K562 (cell line): ENCODE measurements at regions not wholly inside any gene's neighbourhood (a gene's known extent, or its start where the extent isn't known, plus 50 kb on each side); places are given as distances from the start of the nearest gene placed in this dataset.

Experiments
- ETV6 ChIP-seq, 3 experiments: fragments of 150-350 bp in 1 of 3; sonication (generic) in 1 of 3; formaldehyde crosslinking in 1 of 3; IDR thresholded peaks; 2 replicates each; pipeline versions ENCODE4 v1.6.1 to v1.8.0; 2014 to 2022; ENCODE audit warnings: borderline replicate concordance in 2 of 3, low read depth in 2 of 3, antibody characterized with exemption in 1 of 3, low read length in 1 of 3, mild to moderate bottlenecking in 1 of 3, missing genetic modification reagents in 1 of 3
- KLF13 ChIP-seq: fragments of 450-650 bp; IDR thresholded peaks from 2 replicates; pipeline ENCODE4 v1.6.1; 2016; ENCODE audit warnings: missing genetic modification characterization, low read depth, mild to moderate bottlenecking, missing compliant biosample characterization, moderate library complexity, borderline replicate concordance
- POLR2A ChIP-seq: fragments of 450-650 bp; conservative IDR thresholded peaks from 2 replicates; pipeline ENCODE4 v1.6.1; 2016
- SIN3A ChIP-seq, 2 experiments: fragments of 150-350 bp in 1 of 2; IDR thresholded peaks; 2 replicates each; pipeline ENCODE4 v1.6.1; 2011 to 2016; ENCODE audit warnings: borderline replicate concordance in 2 of 2, low read depth in 2 of 2, low read length in 2 of 2, mild to moderate bottlenecking in 2 of 2, moderate library complexity in 2 of 2; ENCODE audit not compliant: control insufficient read depth in 1 of 2
- SREBF2 ChIP-seq: sonication (generic); formaldehyde crosslinking; IDR thresholded peaks from 2 replicates; pipeline ENCODE4 v1.4.0; 2020; ENCODE audit warnings: mild to moderate bottlenecking, missing genetic modification reagents
- TF ChIP-seq, protein P1 (sequence below), 3 experiments: IDR thresholded peaks in 2 of 3; conservative IDR thresholded peaks in 1 of 3; 2 replicates each; pipeline ENCODE4 v1.5.1; 2011 to 2012; ENCODE audit warnings: low read length in 3 of 3, mild to moderate bottlenecking in 3 of 3, control low read depth in 2 of 3, improper control_type of control experiment in 1 of 3, inconsistent platforms in 1 of 3, low read depth in 1 of 3, mixed read lengths in 1 of 3, moderate library complexity in 1 of 3; ENCODE audit not compliant: insufficient read depth in 2 of 3
- TF ChIP-seq, protein P2 (sequence below): sonication (generic); formaldehyde crosslinking; IDR thresholded peaks from 2 replicates; pipeline ENCODE4 v1.8.0; 2022; ENCODE audit warnings: mild to moderate bottlenecking, low read depth, missing genetic modification reagents

DNA sequence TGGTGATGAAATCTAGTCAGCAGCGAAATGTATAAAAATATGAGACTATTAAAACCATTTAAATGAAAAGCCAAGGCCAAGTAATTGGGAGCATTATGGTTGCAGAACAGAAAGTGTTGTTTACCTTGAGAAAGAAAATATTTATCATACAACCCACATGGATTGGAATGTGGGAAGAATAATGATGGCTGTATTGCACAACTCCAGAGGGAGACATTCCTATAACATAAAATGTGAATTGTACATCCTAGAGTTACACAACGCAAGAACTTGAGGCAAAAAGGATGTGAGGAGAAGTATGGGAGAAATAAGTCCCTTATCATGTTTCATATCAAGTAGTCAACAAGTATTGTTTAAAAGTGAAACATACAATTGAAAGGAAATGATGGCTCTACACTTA is 1014.0 kb upstream of the SEMA6A start:
- no peak for TF ChIP-seq SIN3A (IDR thresholded peaks at IDR 0.05; ENCODE audit: borderline replicate concordance in 2 of 2, control insufficient read depth in 1 of 2, low read depth in 2 of 2, low read length in 2 of 2)
- TF ChIP-seq, protein P1, sequence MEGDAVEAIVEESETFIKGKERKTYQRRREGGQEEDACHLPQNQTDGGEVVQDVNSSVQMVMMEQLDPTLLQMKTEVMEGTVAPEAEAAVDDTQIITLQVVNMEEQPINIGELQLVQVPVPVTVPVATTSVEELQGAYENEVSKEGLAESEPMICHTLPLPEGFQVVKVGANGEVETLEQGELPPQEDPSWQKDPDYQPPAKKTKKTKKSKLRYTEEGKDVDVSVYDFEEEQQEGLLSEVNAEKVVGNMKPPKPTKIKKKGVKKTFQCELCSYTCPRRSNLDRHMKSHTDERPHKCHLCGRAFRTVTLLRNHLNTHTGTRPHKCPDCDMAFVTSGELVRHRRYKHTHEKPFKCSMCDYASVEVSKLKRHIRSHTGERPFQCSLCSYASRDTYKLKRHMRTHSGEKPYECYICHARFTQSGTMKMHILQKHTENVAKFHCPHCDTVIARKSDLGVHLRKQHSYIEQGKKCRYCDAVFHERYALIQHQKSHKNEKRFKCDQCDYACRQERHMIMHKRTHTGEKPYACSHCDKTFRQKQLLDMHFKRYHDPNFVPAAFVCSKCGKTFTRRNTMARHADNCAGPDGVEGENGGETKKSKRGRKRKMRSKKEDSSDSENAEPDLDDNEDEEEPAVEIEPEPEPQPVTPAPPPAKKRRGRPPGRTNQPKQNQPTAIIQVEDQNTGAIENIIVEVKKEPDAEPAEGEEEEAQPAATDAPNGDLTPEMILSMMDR (IDR thresholded peaks at IDR 0.05 in 2 of 3, conservative IDR thresholded peaks at IDR 0.05 in 1 of 3; ENCODE audit: insufficient read depth in 2 of 3, low read depth in 1 of 3, low read length in 3 of 3), result no peak
- TF ChIP-seq POLR2A, result no peak
- TF ChIP-seq ETV6 (IDR thresholded peaks at IDR 0.05; ENCODE audit: borderline replicate concordance in 1 of 2, low read depth in 2 of 2, low read length in 1 of 2), result no peak
- no peak for TF ChIP-seq ETV6 (CRISPR knock-in tag; IDR thresholded peaks at IDR 0.05; ENCODE audit: borderline replicate concordance)
- TF ChIP-seq SREBF2 (CRISPR knock-in tag), result no peak
- TF ChIP-seq, protein P2, sequence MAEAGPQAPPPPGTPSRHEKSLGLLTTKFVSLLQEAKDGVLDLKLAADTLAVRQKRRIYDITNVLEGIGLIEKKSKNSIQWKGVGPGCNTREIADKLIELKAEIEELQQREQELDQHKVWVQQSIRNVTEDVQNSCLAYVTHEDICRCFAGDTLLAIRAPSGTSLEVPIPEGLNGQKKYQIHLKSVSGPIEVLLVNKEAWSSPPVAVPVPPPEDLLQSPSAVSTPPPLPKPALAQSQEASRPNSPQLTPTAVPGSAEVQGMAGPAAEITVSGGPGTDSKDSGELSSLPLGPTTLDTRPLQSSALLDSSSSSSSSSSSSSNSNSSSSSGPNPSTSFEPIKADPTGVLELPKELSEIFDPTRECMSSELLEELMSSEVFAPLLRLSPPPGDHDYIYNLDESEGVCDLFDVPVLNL (CRISPR knock-in tag), result no peak
- no peak for TF ChIP-seq KLF13 (tag)
